Progenitor cell of endocrine pancreas (in vitro differentiated cells): ENCODE measurements at regions not wholly inside any gene's neighbourhood (a gene's known extent, or its start where the extent isn't known, plus 50 kb on each side); places are given as distances from the start of the nearest gene placed in this dataset.

Source experiments
- DNase-seq: peaks from one replicate; pipeline ENCODE4 v3.0.0; 2021; ENCODE audit warnings: low spot score; ENCODE audit not compliant: unreplicated experiment
- H3K27ac Mint-ChIP-seq: 2 replicates; pipeline ENCODE4 v1.8.0; 2021; ENCODE audit warnings: mild to moderate bottlenecking, moderate library complexity, mixed read lengths
- H3K27me3 Mint-ChIP-seq: 2 replicates; pipeline ENCODE4 v1.8.0; 2021; ENCODE audit warnings: mixed read lengths
- H3K36me3 Mint-ChIP-seq: 2 replicates; pipeline ENCODE4 v1.8.0; 2022; ENCODE audit warnings: mixed read lengths; ENCODE audit not compliant: insufficient read depth
- H3K4me1 Mint-ChIP-seq: 2 replicates; pipeline ENCODE4 v1.8.0; 2021; ENCODE audit warnings: low read depth, mixed read lengths
- H3K4me3 Mint-ChIP-seq: 2 replicates; pipeline ENCODE4 v1.8.0; 2021; ENCODE audit warnings: low read depth, mild to moderate bottlenecking, moderate library complexity, mixed read lengths
- H3K9me3 Mint-ChIP-seq: 2 replicates; pipeline ENCODE4 v1.8.0; 2021; ENCODE audit warnings: low read depth, mixed read lengths
- CTCF ChIP-seq: fragments of 200-600 bp; sonication (generic); IDR thresholded peaks from one replicate; pipeline ENCODE4 v1.5.0; 2021; ENCODE audit warnings: antibody characterized with exemption, mild to moderate bottlenecking; ENCODE audit not compliant: unreplicated experiment

- DNase-seq, result no peak
- Mint-ChIP-seq H3K27me3 (peaks cover 43% of the 10 kb centered on the region), H3K27ac (no peak overlapping the region), H3K4me3 (no peak overlapping the region), H3K4me1 (no peaks in the 10 kb centered on the region), H3K9me3 (no peaks in the 10 kb centered on the region), H3K36me3 (no peaks in the 10 kb centered on the region)
- no peak for TF ChIP-seq CTCF
These were observed 114.8 kb downstream of the DDX1 start for GRCh38 chr2:15706424-15706823.

- H3K27me3 Mint-ChIP-seq, result peaks cover 43% of the 10 kb centered on the region
- no peak for TF ChIP-seq CTCF
- H3K4me3 Mint-ChIP-seq, result no peak overlapping the region
- no peaks in the 10 kb centered on the region for H3K36me3 Mint-ChIP-seq
- H3K9me3 Mint-ChIP-seq, result no peaks in the 10 kb centered on the region
- no peak for DNase-seq
- no peaks in the 10 kb centered on the region for H3K4me1 Mint-ChIP-seq
- H3K27ac Mint-ChIP-seq, result no peak overlapping the region
These were observed 115.4 kb downstream of the DDX1 start for GRCh38 chr2:15706986-15707632.

- Mint-ChIP-seq H3K27me3 (peaks cover 51% of the 10 kb centered on the region), H3K36me3 (no peaks in the 10 kb centered on the region), H3K4me1 (no peaks in the 10 kb centered on the region), H3K27ac (no peak overlapping the region), H3K4me3 (no peak overlapping the region), H3K9me3 (no peaks in the 10 kb centered on the region)
- no peak for TF ChIP-seq CTCF
- no peak for DNase-seq
These were observed 116.5 kb downstream of the DDX1 start for GRCh38 chr2:15708161-15708560.

- no peak for DNase-seq
- Mint-ChIP-seq H3K4me3 (no peak overlapping the region), H3K36me3 (no peaks in the 10 kb centered on the region), H3K27ac (no peak overlapping the region), H3K9me3 (no peaks in the 10 kb centered on the region), H3K4me1 (no peaks in the 10 kb centered on the region), H3K27me3 (peaks cover 54% of the 10 kb centered on the region)
- TF ChIP-seq CTCF, result no peak
These were observed 117.5 kb downstream of the DDX1 start for GRCh38 chr2:15708865-15709820.

- TF ChIP-seq CTCF, result no peak
- Mint-ChIP-seq H3K4me1 (no peaks in the 10 kb centered on the region), H3K27me3 (peaks cover 41% of the 10 kb centered on the region), H3K27ac (no peak overlapping the region), H3K9me3 (no peaks in the 10 kb centered on the region), H3K4me3 (no peak overlapping the region), H3K36me3 (no peaks in the 10 kb centered on the region)
- no peak for DNase-seq
These were observed 119.6 kb downstream of the DDX1 start for GRCh38 chr2:15711126-15711860.
